DND-41 (cell line): ENCODE measurements at regions not wholly inside any gene's neighbourhood (a gene's known extent, or its start where the extent isn't known, plus 50 kb on each side); places are given as distances from the start of the nearest gene placed in this dataset.

Experiments
- ATAC-seq: fragments of 200-7000 bp; cut with Tn5 transposase; 3 replicates; pipeline ENCODE4 v1.9.1; 2021; ENCODE audit warnings: low read depth; ENCODE audit not compliant: insufficient read depth
- DNase-seq: peaks from one replicate; pipeline ENCODE4 v3.0.0-alpha.2; 2020
- H2AFZ ChIP-seq: 2 replicates; pipeline ENCODE4 v1.6.0; 2012; ENCODE audit warnings: low read depth, low read length
- H3K27ac ChIP-seq: 2 replicates; pipeline ENCODE4 v1.5.1; 2012; ENCODE audit warnings: low read length, inconsistent platforms
- H3K27me3 ChIP-seq: fragments of 200-600 bp; sonication (generic); 2 replicates; pipeline ENCODE4 v1.6.0; 2012; ENCODE audit warnings: low read length, mild to moderate bottlenecking, inconsistent platforms; ENCODE audit not compliant: insufficient read depth, poor library complexity
- H3K36me3 ChIP-seq: 2 replicates; pipeline ENCODE4 v1.5.1; 2012; ENCODE audit warnings: low read length, inconsistent platforms; ENCODE audit not compliant: insufficient read depth
- H3K4me1 ChIP-seq: 2 replicates; pipeline ENCODE4 v1.5.1; 2012; ENCODE audit warnings: mild to moderate bottlenecking, low read length; ENCODE audit not compliant: insufficient read depth
- H3K4me2 ChIP-seq: 2 replicates; pipeline ENCODE4 v1.6.0; 2012; ENCODE audit warnings: mild to moderate bottlenecking, moderate library complexity, low read length, inconsistent platforms; ENCODE audit not compliant: insufficient read depth
- H3K4me3 ChIP-seq, 2 experiments: fragments of 200-600 bp in 1 of 2; shearing (Covaris generic) in 1 of 2; 2 replicates each; pipeline ENCODE4 v1.5.1; 2012 to 2016; ENCODE audit warnings: inconsistent platforms in 2 of 2, low read length in 2 of 2, mild to moderate bottlenecking in 2 of 2, low read depth in 1 of 2, moderate library complexity in 1 of 2
- H3K79me2 ChIP-seq: 2 replicates; pipeline ENCODE4 v1.6.0; 2012; ENCODE audit warnings: low read length, inconsistent platforms; ENCODE audit not compliant: insufficient read depth
- H3K9ac ChIP-seq: 2 replicates; pipeline ENCODE4 v1.6.0; 2012; ENCODE audit warnings: low read depth, mild to moderate bottlenecking, inconsistent platforms, low read length, moderate library complexity
- H3K9me3 ChIP-seq: 2 replicates; pipeline ENCODE4 v1.5.1; 2012; ENCODE audit warnings: low read length, moderate library complexity, mild to moderate bottlenecking, inconsistent platforms; ENCODE audit not compliant: insufficient read depth, severe bottlenecking
- H4K20me1 ChIP-seq: 2 replicates; pipeline ENCODE4 v1.6.0; 2012; ENCODE audit warnings: low read length; ENCODE audit not compliant: insufficient read depth
- CTCF ChIP-seq: IDR thresholded peaks from 2 replicates; pipeline ENCODE4 v1.5.1; 2012; ENCODE audit warnings: borderline replicate concordance, low read length, moderate library complexity, mild to moderate bottlenecking; ENCODE audit not compliant: poor library complexity, severe bottlenecking; ENCODE audit errors: extremely low read depth
- EZH2 ChIP-seq: IDR thresholded peaks from 3 replicates; pipeline ENCODE4 v1.6.1; 2012; ENCODE audit warnings: borderline replicate concordance, low read depth, mild to moderate bottlenecking, moderate library complexity, low read length, inconsistent platforms; ENCODE audit not compliant: severe bottlenecking

GRCh38 chr3:72338082-72338941, 509.9 kb downstream of the SHQ1 start:
- H3K4me3 ChIP-seq, result no peak overlapping the region
- no peak for DNase-seq
- no peaks in the 10 kb centered on the region for H3K79me2 ChIP-seq
- H4K20me1 ChIP-seq, result peaks cover 3% of the 10 kb centered on the region; the same call in 1 of the 2 replicates
- H3K4me1 ChIP-seq, result no peaks in the 10 kb centered on the region
- no peak for ATAC-seq
- no peak overlapping the region for H2AFZ ChIP-seq
- no peak overlapping the region for H3K4me2 ChIP-seq
- no peak overlapping the region for H3K27ac ChIP-seq
- H3K9ac ChIP-seq, result no peak overlapping the region
- no peaks in the 10 kb centered on the region for H3K27me3 ChIP-seq
- TF ChIP-seq CTCF (no peak), EZH2 (no peak)
- H3K9me3 ChIP-seq, result no peaks in the 10 kb centered on the region
- no peaks in the 10 kb centered on the region for H3K36me3 ChIP-seq

GRCh38 chr3:72337480-72337855, 510.8 kb downstream of the SHQ1 start:
- Histone ChIP-seq H4K20me1 (peaks cover 3% of the 10 kb centered on the region; the same call in 1 of the 2 replicates), H3K79me2 (no peaks in the 10 kb centered on the region), H3K27me3 (no peaks in the 10 kb centered on the region), H3K4me3 (no peak overlapping the region), H3K27ac (no peak overlapping the region), H3K36me3 (no peaks in the 10 kb centered on the region), H3K4me1 (no peaks in the 10 kb centered on the region), H3K9ac (no peak overlapping the region), H3K4me2 (no peak overlapping the region), H3K9me3 (no peaks in the 10 kb centered on the region), H2AFZ (no peak overlapping the region)
- DNase-seq, result peak; percentile 13
- TF ChIP-seq EZH2 (no peak), CTCF (no peak)
- no peak for ATAC-seq

- H2AFZ ChIP-seq, result no peak overlapping the region
- ATAC-seq (peak; percentile 42; the same call in 2 of the 3 replicates), DNase-seq (peak; percentile 21)
- no peaks in the 10 kb centered on the region for H3K36me3 ChIP-seq
- no peaks in the 10 kb centered on the region for H3K4me1 ChIP-seq
- H3K4me2 ChIP-seq, result no peak overlapping the region
- no peak overlapping the region for H3K27ac ChIP-seq
- no peak overlapping the region for H3K4me3 ChIP-seq
- H3K27me3 ChIP-seq, result no peaks in the 10 kb centered on the region
- peaks cover 3% of the 10 kb centered on the region; the same call in 1 of the 2 replicates for H4K20me1 ChIP-seq
- no peaks in the 10 kb centered on the region for H3K9me3 ChIP-seq
- H3K79me2 ChIP-seq, result no peaks in the 10 kb centered on the region
- no peak for TF ChIP-seq CTCF
- no peak for TF ChIP-seq EZH2
- H3K9ac ChIP-seq, result no peak overlapping the region
Observed at GRCh38 chr3:72336821-72337479, 511.3 kb downstream of the SHQ1 start.
